BLaER1 treated with 17β-estradiol and CSF1 and Interleukin-3, amounts not matched to agents 10 nM and 100 nM (cell line): ENCODE measurements at regions not wholly inside any gene's neighbourhood (a gene's known extent, or its start where the extent isn't known, plus 50 kb on each side); places are given as distances from the start of the nearest gene placed in this dataset.

ENCODE experiments used
- H3K27ac ChIP-seq, 11 experiments: shearing (Covaris generic); formaldehyde crosslinking; 2 replicates each; pipeline ENCODE4 v1.8.1; 2022
- H3K27me3 ChIP-seq, 11 experiments: shearing (Covaris generic); formaldehyde crosslinking; 2 replicates each; pipeline ENCODE4 v1.8.1; 2022
- H3K36me3 ChIP-seq, 11 experiments: shearing (Covaris generic); formaldehyde crosslinking; 2 replicates each; pipeline ENCODE4 v1.8.1; 2022
- H3K4me1 ChIP-seq, 10 experiments: shearing (Covaris generic); formaldehyde crosslinking; 2 replicates each; pipeline ENCODE4 v1.8.1; 2022
- H3K4me2 ChIP-seq, 11 experiments: shearing (Covaris generic); formaldehyde crosslinking; 2 replicates each; pipeline ENCODE4 v1.8.1; 2022
- H3K4me3 ChIP-seq, 10 experiments: shearing (Covaris generic); formaldehyde crosslinking; 2 replicates each; pipeline ENCODE4 v1.8.1; 2022
- H3K9ac ChIP-seq, 11 experiments: shearing (Covaris generic); formaldehyde crosslinking; 2 replicates each; pipeline ENCODE4 v1.8.1; 2022
- H3K9me3 ChIP-seq, 11 experiments: shearing (Covaris generic); formaldehyde crosslinking; replicated peaks in 1 of 11; 2 replicates each; pipeline ENCODE4 v1.8.1; 2022
- H4K20me1 ChIP-seq, 11 experiments: shearing (Covaris generic); formaldehyde crosslinking; 2 replicates each; pipeline ENCODE4 v1.8.1; 2022
- Cebpa-rat ChIP-seq, 11 experiments: shearing (Covaris generic); IDR thresholded peaks; 2 replicates each; pipeline ENCODE4 v1.8.1; 2022

DNA sequence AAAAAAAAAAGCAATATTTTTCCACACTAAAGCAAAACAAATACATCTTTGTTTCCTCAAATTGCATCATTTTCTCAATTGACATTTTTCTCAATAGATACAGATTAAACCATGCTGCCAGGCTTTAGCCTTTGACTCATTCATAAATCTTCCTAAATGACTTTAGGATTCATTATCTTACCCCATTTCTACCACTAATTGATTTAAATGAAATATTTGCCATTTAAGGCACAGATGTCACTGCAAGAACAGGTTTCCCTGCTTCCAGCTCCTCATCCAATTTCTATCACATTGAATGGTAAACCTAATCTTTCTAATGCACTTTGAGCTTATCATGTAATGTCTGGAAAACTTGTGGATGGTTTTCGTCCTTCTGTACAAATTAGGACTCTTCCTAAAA is 298.7 kb downstream of the RPL10L start:
- Histone ChIP-seq H3K4me1 (no peaks in the 10 kb centered on the region), H3K9ac (no peak overlapping the region), H3K27me3 (no peaks in the 10 kb centered on the region), H3K27ac (no peak overlapping the region), H4K20me1 (no peaks in the 10 kb centered on the region), H3K36me3 (no peaks in the 10 kb centered on the region), H3K4me2 (no peak overlapping the region), H3K9me3 (no peaks in the 10 kb centered on the region), H3K4me3 (no peak overlapping the region)
- no peak for TF ChIP-seq Cebpa-rat (IDR thresholded peaks at IDR 0.05)

DNA sequence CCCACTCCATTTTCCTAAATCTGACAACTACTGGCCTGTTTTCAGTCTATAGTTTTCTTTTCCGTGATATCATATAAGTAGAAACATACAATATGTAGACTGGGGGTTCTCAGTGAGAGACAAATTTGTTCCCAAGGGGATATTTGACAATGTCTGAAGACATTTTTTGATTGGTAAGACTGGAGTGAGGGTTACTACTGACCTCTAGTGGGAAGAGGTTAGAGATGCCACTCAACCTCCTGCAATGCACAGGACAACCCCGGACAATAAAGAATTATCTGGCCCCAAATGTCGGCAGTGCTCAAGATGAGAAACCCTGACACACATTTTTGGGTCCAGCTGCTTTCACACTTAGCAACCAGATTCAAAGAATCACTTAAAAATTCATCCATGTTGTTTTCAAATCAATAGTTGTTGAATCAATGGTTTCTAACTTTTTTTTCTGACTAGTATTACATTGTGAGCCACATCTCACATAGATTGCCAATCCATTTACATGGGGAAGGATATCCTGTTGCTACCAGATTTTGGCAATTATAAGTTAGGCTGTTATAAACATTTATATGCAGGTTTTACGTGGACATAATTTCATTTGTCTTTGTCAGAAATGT is 307.1 kb downstream of the RPL10L start:
- no peak for TF ChIP-seq Cebpa-rat (IDR thresholded peaks at IDR 0.05)
- Histone ChIP-seq H3K4me3 (no peak overlapping the region), H3K27me3 (no peaks in the 10 kb centered on the region), H3K27ac (no peak overlapping the region), H3K36me3 (no peaks in the 10 kb centered on the region), H3K4me1 (no peaks in the 10 kb centered on the region), H3K9ac (no peak overlapping the region), H3K9me3 (no peaks in the 10 kb centered on the region; a peak in 1 of 22 replicates), H3K4me2 (no peak overlapping the region), H4K20me1 (no peaks in the 10 kb centered on the region)

DNA sequence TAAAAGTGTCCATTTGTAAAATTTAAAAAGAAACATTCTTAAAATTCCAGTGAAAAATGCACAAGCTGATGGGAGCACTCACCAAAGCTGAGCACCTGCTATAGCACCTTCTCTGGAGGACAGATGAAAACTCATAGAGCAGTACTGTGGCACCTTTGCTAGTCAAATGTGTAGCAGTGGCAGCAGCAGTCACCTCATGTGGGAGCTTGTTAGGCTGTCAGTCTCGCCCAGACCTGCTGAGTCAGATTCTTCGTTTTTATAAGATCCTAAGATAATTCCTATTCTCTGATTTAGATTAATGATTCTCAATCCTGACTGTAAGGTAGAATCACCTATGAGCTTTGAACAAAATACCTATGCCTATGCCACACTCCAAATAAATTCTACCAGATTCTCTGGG is 325.8 kb downstream of the RPL10L start:
- no peak for TF ChIP-seq Cebpa-rat (IDR thresholded peaks at IDR 0.05)
- H3K4me3 ChIP-seq = no peak overlapping the region
- H3K36me3 ChIP-seq = no peaks in the 10 kb centered on the region
- no peaks in the 10 kb centered on the region for H3K9me3 ChIP-seq
- no peaks in the 10 kb centered on the region for H3K27me3 ChIP-seq
- H3K9ac ChIP-seq = no peak overlapping the region
- 0 out of 20 replicates have a peak, but pooled peaks cover 0 to 3% (median 0%) of the 10 kb centered on the region in 10 experiments for H3K4me1 ChIP-seq
- H3K27ac ChIP-seq = no peak overlapping the region
- H3K4me2 ChIP-seq = no peak overlapping the region
- no peaks in the 10 kb centered on the region for H4K20me1 ChIP-seq

DNA sequence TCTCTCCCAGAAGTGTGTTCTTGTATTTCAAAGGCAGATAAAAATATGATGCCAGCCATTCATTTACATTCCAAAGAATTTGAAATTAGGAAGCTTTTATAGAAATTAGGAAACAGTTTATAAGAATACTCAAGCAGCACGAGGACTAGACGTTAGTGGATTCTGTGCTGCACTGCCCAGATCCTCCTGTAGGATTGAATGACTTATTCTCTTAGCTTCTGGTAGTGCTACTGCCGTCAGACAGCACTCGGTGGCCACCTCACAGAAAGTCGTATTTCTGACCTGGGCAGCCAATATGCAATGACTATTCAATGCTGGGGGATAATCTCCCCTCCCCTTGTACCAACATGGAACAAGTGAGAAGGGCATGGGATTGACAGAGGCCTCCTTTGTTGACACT is 326.4 kb downstream of the RPL10L start:
- H3K36me3 ChIP-seq = no peaks in the 10 kb centered on the region
- H3K27me3 ChIP-seq = no peaks in the 10 kb centered on the region
- no peaks in the 10 kb centered on the region for H4K20me1 ChIP-seq
- 0 out of 20 replicates have a peak, but pooled peaks cover 0 to 3% (median 0%) of the 10 kb centered on the region in 10 experiments for H3K4me1 ChIP-seq
- H3K9ac ChIP-seq = no peak overlapping the region
- H3K4me3 ChIP-seq = no peak overlapping the region
- no peaks in the 10 kb centered on the region for H3K9me3 ChIP-seq
- no peak overlapping the region for H3K4me2 ChIP-seq
- no peak overlapping the region for H3K27ac ChIP-seq
- no peak for TF ChIP-seq Cebpa-rat (IDR thresholded peaks at IDR 0.05)

DNA sequence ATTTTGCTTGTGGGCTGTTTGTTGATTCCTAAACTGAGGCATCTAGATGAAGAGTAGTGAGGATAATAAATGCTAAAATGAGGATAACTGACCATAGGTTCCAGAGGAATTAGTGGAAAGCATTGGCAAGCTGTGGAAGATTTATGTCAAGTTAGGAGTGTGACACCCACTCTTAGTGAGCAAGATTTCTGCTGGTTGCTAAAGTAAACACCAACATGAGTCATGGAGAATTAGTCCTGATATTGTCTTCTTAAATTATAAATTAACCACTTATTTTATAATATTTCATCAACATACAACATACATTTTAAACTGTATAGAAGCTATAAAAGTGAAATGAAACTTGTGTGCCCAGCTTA is 328.2 kb downstream of the RPL10L start:
- Histone ChIP-seq H3K4me2 (no peak overlapping the region), H3K4me1 (0 out of 20 replicates have a peak, but pooled peaks cover 0 to 3% (median 0%) of the 10 kb centered on the region in 10 experiments), H3K36me3 (no peaks in the 10 kb centered on the region), H4K20me1 (no peaks in the 10 kb centered on the region), H3K9ac (no peak overlapping the region), H3K27me3 (no peaks in the 10 kb centered on the region), H3K27ac (no peak overlapping the region), H3K9me3 (no peaks in the 10 kb centered on the region), H3K4me3 (no peak overlapping the region)
- no peak for TF ChIP-seq Cebpa-rat (IDR thresholded peaks at IDR 0.05)

DNA sequence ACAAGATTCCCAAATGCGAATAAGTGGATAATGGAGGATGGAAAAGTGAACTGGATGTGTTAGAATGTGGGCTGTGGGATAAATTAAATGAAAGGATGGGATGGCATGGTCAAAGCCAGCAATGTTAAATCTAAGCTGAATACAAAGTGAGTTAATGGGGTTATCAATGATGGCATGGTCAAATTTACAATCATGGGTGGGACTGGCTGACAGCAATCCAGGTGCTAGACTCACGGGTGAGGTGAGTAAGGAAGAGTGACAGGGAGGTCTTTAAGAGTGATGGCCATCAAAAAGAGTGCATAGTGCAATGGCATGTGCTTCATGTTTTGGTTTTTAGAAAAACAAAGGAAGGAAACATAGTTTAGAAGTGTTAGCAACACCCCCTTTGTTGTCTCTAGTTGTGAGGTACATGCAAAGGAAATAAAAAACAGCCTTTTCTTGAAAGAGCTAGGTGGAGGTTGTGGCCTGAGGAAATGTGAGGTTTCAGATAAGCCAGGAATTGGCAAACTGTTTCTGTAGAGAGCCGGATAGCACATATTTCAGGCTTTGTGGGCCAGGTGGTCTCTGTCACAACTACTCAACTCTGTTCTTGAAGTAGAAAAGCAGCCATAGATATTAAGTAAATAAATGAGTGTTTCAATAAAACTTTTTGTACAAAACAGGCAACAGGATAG is 328.7 kb downstream of the RPL10L start:
- H3K4me2 ChIP-seq = no peak overlapping the region
- H3K27me3 ChIP-seq = no peaks in the 10 kb centered on the region

DNA sequence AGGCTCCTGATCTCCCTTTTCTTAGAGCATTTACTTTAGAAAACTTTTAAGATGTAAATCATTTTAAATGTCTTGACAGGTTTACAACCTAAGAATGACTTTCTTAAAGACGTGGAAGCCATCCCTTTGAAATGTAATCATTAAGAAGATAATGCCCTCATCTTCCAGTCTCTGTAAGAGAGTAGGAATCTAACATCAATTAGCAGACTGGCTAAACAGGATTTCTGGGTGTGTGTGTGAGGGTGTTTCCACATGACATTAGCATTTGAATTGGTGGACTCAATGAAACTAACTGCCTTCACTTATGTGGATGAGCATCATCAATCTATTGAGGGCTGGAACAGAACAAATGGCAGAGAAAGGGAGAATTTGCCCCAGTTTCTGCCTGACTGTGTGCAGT is 329.5 kb downstream of the RPL10L start:
- no peak for TF ChIP-seq Cebpa-rat (IDR thresholded peaks at IDR 0.05)
- Histone ChIP-seq H3K36me3 (no peaks in the 10 kb centered on the region), H3K9ac (no peak overlapping the region), H3K4me3 (no peak overlapping the region), H3K27me3 (no peaks in the 10 kb centered on the region), H3K4me2 (no peak overlapping the region), H3K9me3 (no peaks in the 10 kb centered on the region), H4K20me1 (no peaks in the 10 kb centered on the region), H3K27ac (no peak overlapping the region), H3K4me1 (0 out of 20 replicates have a peak, but pooled peaks cover 0 to 3% (median 0%) of the 10 kb centered on the region in 10 experiments)

More for the DNA sequence above, 328.7 kb downstream of the RPL10L start:
- Histone ChIP-seq H3K36me3 (no peaks in the 10 kb centered on the region), H4K20me1 (no peaks in the 10 kb centered on the region), H3K9me3 (no peaks in the 10 kb centered on the region), H3K4me1 (0 out of 20 replicates have a peak, but pooled peaks cover 0 to 3% (median 0%) of the 10 kb centered on the region in 10 experiments), H3K9ac (no peak overlapping the region), H3K4me3 (no peak overlapping the region), H3K27ac (no peak overlapping the region)
- TF ChIP-seq Cebpa-rat (IDR thresholded peaks at IDR 0.05) = no peak

DNA sequence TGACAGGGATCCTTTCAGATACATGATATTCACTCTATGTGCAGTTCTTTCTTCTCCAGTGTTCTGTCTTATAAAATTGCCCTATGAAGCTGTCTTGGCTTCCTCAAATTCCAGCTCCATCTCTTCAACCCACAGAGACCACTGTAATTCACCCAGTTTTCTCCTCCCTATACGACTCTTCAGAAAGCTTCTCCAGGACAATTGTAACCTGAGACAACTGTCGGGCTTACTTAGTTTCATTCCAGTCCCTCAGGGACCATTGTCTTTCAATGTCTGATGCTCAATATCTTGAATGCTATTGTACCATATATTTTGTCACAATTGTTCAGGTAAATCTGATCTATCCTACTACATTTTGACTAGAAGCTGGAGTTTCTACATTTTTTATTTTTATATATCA is 345.3 kb downstream of the RPL10L start:
- no peak for TF ChIP-seq Cebpa-rat (IDR thresholded peaks at IDR 0.05)
- H4K20me1 ChIP-seq = no peaks in the 10 kb centered on the region
- H3K36me3 ChIP-seq = no peaks in the 10 kb centered on the region
- H3K27me3 ChIP-seq = no peaks in the 10 kb centered on the region
- H3K4me2 ChIP-seq = no peak overlapping the region
- no peak overlapping the region for H3K4me3 ChIP-seq
- no peak overlapping the region for H3K9ac ChIP-seq
- no peaks in the 10 kb centered on the region for H3K9me3 ChIP-seq
- H3K4me1 ChIP-seq = no peaks in the 10 kb centered on the region
- no peak overlapping the region for H3K27ac ChIP-seq

DNA sequence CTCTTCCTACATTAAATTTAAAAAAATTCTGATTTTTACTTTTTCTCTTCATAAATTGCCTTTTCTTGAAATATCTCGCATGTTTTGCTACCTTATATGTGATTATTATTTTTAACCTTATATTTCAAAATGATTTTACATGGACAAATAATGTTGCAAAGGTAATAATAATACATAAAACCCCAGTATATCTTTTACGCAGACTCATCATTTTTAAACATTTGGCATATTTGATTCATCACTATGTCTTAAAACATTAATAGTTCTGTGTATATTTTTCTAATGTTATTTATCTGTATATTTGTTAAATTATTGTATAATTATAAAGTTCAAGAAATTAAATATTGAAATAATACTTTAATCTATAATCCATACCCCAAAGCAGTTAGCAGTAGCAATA is 350.8 kb downstream of the RPL10L start:
- Histone ChIP-seq H3K27ac (no peak overlapping the region), H3K4me3 (no peak overlapping the region), H3K4me2 (no peak overlapping the region), H3K36me3 (no peaks in the 10 kb centered on the region), H3K9ac (no peak overlapping the region), H4K20me1 (no peaks in the 10 kb centered on the region), H3K9me3 (0 out of 22 replicates have a peak, but pooled peaks cover 0 to 5% (median 0%) of the 10 kb centered on the region in 11 experiments), H3K27me3 (no peaks in the 10 kb centered on the region), H3K4me1 (no peaks in the 10 kb centered on the region)
- TF ChIP-seq Cebpa-rat (IDR thresholded peaks at IDR 0.05) = no peak

DNA sequence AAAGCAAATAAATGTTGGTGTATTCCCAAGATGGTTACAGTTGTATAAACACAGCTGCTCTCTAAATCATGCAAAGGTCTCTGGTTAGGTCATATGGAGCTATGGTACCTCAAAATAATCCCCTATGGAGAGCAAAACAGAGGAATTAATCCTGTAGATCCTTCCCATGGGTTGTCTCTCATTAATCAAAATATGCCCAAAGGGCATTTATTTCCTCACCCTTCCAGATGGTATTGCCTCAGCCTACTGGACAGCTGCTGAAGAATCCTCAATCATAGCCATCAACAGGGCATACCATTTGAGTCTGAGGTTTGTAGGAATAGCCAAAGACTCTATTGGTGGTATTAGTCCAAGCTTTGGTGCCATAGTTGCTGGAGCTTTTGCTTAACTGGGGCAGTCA is 360.9 kb downstream of the RPL10L start:
- Histone ChIP-seq H3K4me1 (no peaks in the 10 kb centered on the region), H3K27ac (no peak overlapping the region), H3K4me2 (no peak overlapping the region), H3K4me3 (no peak overlapping the region), H3K36me3 (no peaks in the 10 kb centered on the region), H3K27me3 (no peaks in the 10 kb centered on the region), H3K9me3 (peaks cover 3 to 13% (median 9%) of the 10 kb centered on the region in 11 experiments; a peak in 13 of 22 replicates), H4K20me1 (no peaks in the 10 kb centered on the region), H3K9ac (no peak overlapping the region)
- no peak for TF ChIP-seq Cebpa-rat (IDR thresholded peaks at IDR 0.05)
